Tibial nerve (tissue), 3 donors: ENCODE measurements at regions not wholly inside any gene's neighbourhood (a gene's known extent, or its start where the extent isn't known, plus 50 kb on each side); places are given as distances from the start of the nearest gene placed in this dataset.

ENCODE experiments used
- CTCF ChIP-seq, 5 experiments: fragments of 200-600 bp in 3 of 5; fragments of 450-650 bp in 2 of 5; sonication (generic) in 3 of 5; IDR thresholded peaks; one replicate each; pipeline ENCODE4 v1.5.1; 2016 to 2019; ENCODE audit warnings: antibody characterized with exemption in 5 of 5, mild to moderate bottlenecking in 3 of 5, moderate library complexity in 2 of 5
- POLR2A ChIP-seq, 2 donors: fragments of 450-650 bp; IDR thresholded peaks; one replicate each; pipeline ENCODE4 v1.6.1; 2017; ENCODE audit warnings: antibody characterized with exemption in 2 of 2, mild to moderate bottlenecking in 2 of 2, moderate library complexity in 2 of 2

DNA sequence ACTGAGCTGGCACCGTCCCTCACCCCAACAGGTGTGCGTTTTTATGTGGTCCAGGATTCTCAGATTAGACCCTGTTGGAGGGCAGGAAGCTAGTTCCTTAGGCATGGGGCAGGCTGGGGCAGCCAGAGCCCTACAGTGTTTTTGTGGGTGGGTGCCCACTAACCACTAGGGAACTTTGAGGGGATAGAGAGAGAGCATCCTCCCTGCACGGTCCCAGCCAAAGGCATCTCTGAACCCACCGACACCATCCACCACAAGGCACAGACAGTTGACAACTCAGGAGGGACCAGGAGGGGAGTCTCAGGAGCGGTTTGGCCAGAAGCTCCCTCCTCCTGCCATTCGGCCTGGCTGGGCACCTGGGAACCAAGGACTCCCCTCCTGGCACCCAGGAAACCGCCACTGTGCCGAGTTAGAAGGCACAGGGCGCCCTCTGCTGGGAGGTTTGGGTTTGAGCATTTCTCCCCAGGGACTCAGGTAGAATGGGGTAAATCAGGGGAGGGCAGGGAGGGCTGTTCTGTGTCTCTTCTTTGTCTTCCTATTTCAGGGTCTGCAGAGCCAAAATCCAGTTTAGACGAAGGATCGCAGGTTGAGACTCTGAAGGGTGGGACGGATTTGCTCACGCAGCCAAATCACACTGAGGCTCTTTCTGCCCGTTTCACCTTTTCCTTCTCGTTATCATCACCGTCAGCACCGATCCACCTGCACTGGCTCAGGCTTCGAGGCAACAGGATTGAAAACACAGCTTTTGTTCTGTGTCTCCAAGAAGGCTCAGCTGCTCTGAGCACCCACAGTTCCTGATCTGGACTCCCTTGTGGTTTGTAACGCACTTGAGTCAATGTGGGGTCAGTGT, 84.8 kb upstream of the COL13A1 start:
- TF ChIP-seq CTCF (IDR thresholded peaks at IDR 0.05) = peak; percentile 29 to 57 (median 54)
- no peak for TF ChIP-seq POLR2A (IDR thresholded peaks at IDR 0.05)
